Aorta (tissue), 5 donors: ENCODE measurements at regions not wholly inside any gene's neighbourhood (a gene's known extent, or its start where the extent isn't known, plus 50 kb on each side); places are given as distances from the start of the nearest gene placed in this dataset.

Experiments
- ATAC-seq: fragments of 200-7000 bp; cut with Tn5 transposase; one replicate; pipeline ENCODE4 v1.9.1; 2022; ENCODE audit warnings: moderate library complexity; ENCODE audit not compliant: low FRiP score
- DNase-seq, 2 donors: peaks; one replicate each; pipeline ENCODE4 v3.0.0-alpha.2; 2020
- H3K27ac ChIP-seq, 2 donors: one replicate each; pipeline ENCODE4 v1.5.1; 2013; ENCODE audit warnings: low read length in 2 of 2, mild to moderate bottlenecking in 2 of 2, moderate library complexity in 2 of 2, control low read depth in 1 of 2, inconsistent platforms in 1 of 2, low read depth in 1 of 2
- H3K27me3 ChIP-seq, 2 donors: one replicate each; pipeline ENCODE4 v1.6.1; 2013; ENCODE audit warnings: control low read depth in 1 of 2, low read length in 1 of 2, mild to moderate bottlenecking in 1 of 2, moderate library complexity in 1 of 2; ENCODE audit not compliant: insufficient read depth in 2 of 2, control insufficient read depth in 1 of 2
- H3K36me3 ChIP-seq, 2 donors: one replicate each; pipeline ENCODE4 v1.6.1; 2013; ENCODE audit warnings: control low read depth in 1 of 2, low read length in 1 of 2, mild to moderate bottlenecking in 1 of 2; ENCODE audit not compliant: insufficient read depth in 2 of 2, control insufficient read depth in 1 of 2
- H3K4me1 ChIP-seq, 2 donors: one replicate each; pipeline ENCODE4 v1.6.1; 2013; ENCODE audit warnings: low read length in 2 of 2, control low read depth in 1 of 2, mild to moderate bottlenecking in 1 of 2, moderate library complexity in 1 of 2; ENCODE audit not compliant: insufficient read depth in 2 of 2, control insufficient read depth in 1 of 2
- H3K4me3 ChIP-seq, 2 donors: one replicate each; pipeline ENCODE4 v1.5.1; 2013; ENCODE audit warnings: low read length in 2 of 2, control low read depth in 1 of 2, mild to moderate bottlenecking in 1 of 2
- H3K9me3 ChIP-seq: one replicate; pipeline ENCODE4 v1.6.1; 2013; ENCODE audit warnings: mild to moderate bottlenecking, low read length; ENCODE audit not compliant: control insufficient read depth
- WGBS, 2 donors: extraction: QIAGEN DNeasy Blood & Tissue Kit; methylation state at CpG; one replicate each; pipeline ENCODE4 v1.1.7; 2013; 5-methylcytosine and 5-hydroxymethylcytosine counted together
- intact Hi-C, 2 donors: fragments of 100-400 bp; cut with DNase I; formaldehyde crosslinking; loops; one replicate each; pipeline versions ENCODE4 v1.14.2 to v1.15.0; 2022
- donor health status: healthy with polysubstance abuse.
- donor health status: Bipolar disorder and iron deficiency.
- donor health status: DM: no; HTN: no; CAD: no.
- donor health status: DM: no; HTN: no; CAD: no.
- donor health status: DM: yes; HTN: yes; CAD: no.

- Histone ChIP-seq H3K36me3 (no peaks in the 10 kb centered on the region), H3K4me1 (no peaks in the 10 kb centered on the region), H3K9me3 (peaks cover 1% of the 10 kb centered on the region), H3K27ac (no peak overlapping the region), H3K27me3 (no peaks in the 10 kb centered on the region), H3K4me3 (no peak overlapping the region)
- no peak for DNase-seq
- 89 to 93% methylated on average over 1 of the region's 1 CpG for WGBS, 2 donors
- ATAC-seq, result no peak
- intact Hi-C loops, result no loop called here
Observed at GRCh38 chr3:117875887-117876286, 1158.8 kb downstream of the IGSF11 start.

- H3K4me1 ChIP-seq, result no peaks in the 10 kb centered on the region
- H3K4me3 ChIP-seq, result no peak overlapping the region
- H3K27ac ChIP-seq, result no peak overlapping the region
- intact Hi-C loops, result no loop called here
- no peak for DNase-seq
- H3K9me3 ChIP-seq, result peaks cover 1% of the 10 kb centered on the region
- WGBS, 2 donors, result 80% methylated on average over 2 of the region's 2 CpGs
- no peaks in the 10 kb centered on the region for H3K27me3 ChIP-seq
- no peak for ATAC-seq
- no peaks in the 10 kb centered on the region for H3K36me3 ChIP-seq
Observed at GRCh38 chr3:117880638-117881037, 1154.0 kb downstream of the IGSF11 start.

GRCh38 chr3:117881210-117881609, 1153.4 kb downstream of the IGSF11 start:
- Histone ChIP-seq H3K27ac (no peak overlapping the region), H3K36me3 (no peaks in the 10 kb centered on the region), H3K9me3 (peaks cover 1% of the 10 kb centered on the region), H3K27me3 (no peaks in the 10 kb centered on the region), H3K4me3 (no peak overlapping the region), H3K4me1 (no peaks in the 10 kb centered on the region)
- no peak for ATAC-seq
- intact Hi-C loops, result no loop called here
- DNase-seq, result no peak
- WGBS, 2 donors, result 78 to 85% methylated on average over 2 of the region's 2 CpGs

- Histone ChIP-seq H3K27ac (no peak overlapping the region), H3K9me3 (no peaks in the 10 kb centered on the region), H3K27me3 (peaks cover 0 to 2% of the 10 kb centered on the region in 2 donors), H3K4me1 (no peaks in the 10 kb centered on the region), H3K36me3 (no peaks in the 10 kb centered on the region), H3K4me3 (no peak overlapping the region)
- ATAC-seq (no peak), DNase-seq (no peak)
- intact Hi-C loops, result no loop called here
- WGBS, 2 donors, result 3 to 5% methylated on average over 5 of the region's 5 CpGs
Observed at GRCh38 chr3:117885011-117885441, 1149.6 kb downstream of the IGSF11 start.

- no peaks in the 10 kb centered on the region for H3K4me1 ChIP-seq
- H3K27ac ChIP-seq, result no peak overlapping the region
- DNase-seq (no peak), ATAC-seq (no peak)
- intact Hi-C loops, result no loop called here
- H3K4me3 ChIP-seq, result no peak overlapping the region
- peaks cover 0 to 2% of the 10 kb centered on the region in 2 donors for H3K27me3 ChIP-seq
- no peaks in the 10 kb centered on the region for H3K9me3 ChIP-seq
- no peaks in the 10 kb centered on the region for H3K36me3 ChIP-seq
- 58 to 61% methylated on average over 3 of the region's 3 CpGs for WGBS, 2 donors
Observed at GRCh38 chr3:117886147-117886546, 1148.5 kb downstream of the IGSF11 start.

GRCh38 chr3:117887031-117887430, 1147.6 kb downstream of the IGSF11 start:
- ATAC-seq (no peak), DNase-seq (no peak)
- no peaks in the 10 kb centered on the region for H3K36me3 ChIP-seq
- WGBS, 2 donors, result 89 to 91% methylated on average over 3 of the region's 3 CpGs
- peaks cover 0 to 2% of the 10 kb centered on the region in 2 donors for H3K27me3 ChIP-seq
- intact Hi-C loops, result no loop called here
- H3K4me3 ChIP-seq, result no peak overlapping the region
- H3K27ac ChIP-seq, result no peak overlapping the region
- no peaks in the 10 kb centered on the region for H3K9me3 ChIP-seq
- no peaks in the 10 kb centered on the region for H3K4me1 ChIP-seq

- 22 to 32% methylated on average over 4 of the region's 4 CpGs for WGBS, 2 donors
- H3K27ac ChIP-seq, result no peak overlapping the region
- peaks cover 0 to 2% of the 10 kb centered on the region in 2 donors for H3K27me3 ChIP-seq
- no peak for ATAC-seq
- no peaks in the 10 kb centered on the region for H3K9me3 ChIP-seq
- intact Hi-C loops, result no loop called here
- H3K4me1 ChIP-seq, result no peaks in the 10 kb centered on the region
- no peak overlapping the region for H3K4me3 ChIP-seq
- no peak for DNase-seq
- H3K36me3 ChIP-seq, result no peaks in the 10 kb centered on the region
Observed at GRCh38 chr3:117887901-117888300, 1146.7 kb downstream of the IGSF11 start.

- Histone ChIP-seq H3K4me3 (no peak overlapping the region), H3K9me3 (no peaks in the 10 kb centered on the region), H3K36me3 (no peaks in the 10 kb centered on the region), H3K27ac (no peak overlapping the region), H3K4me1 (no peaks in the 10 kb centered on the region), H3K27me3 (peaks cover 0 to 2% of the 10 kb centered on the region in 2 donors)
- DNase-seq (no peak), ATAC-seq (peak; percentile 28)
- 56 to 58% methylated on average over 3 of the region's 3 CpGs for WGBS, 2 donors
- intact Hi-C loops, result no loop called here
Observed at GRCh38 chr3:117892431-117892841, 1142.2 kb downstream of the IGSF11 start.

- Histone ChIP-seq H3K9me3 (no peaks in the 10 kb centered on the region), H3K36me3 (no peaks in the 10 kb centered on the region), H3K27me3 (peaks cover 0 to 2% of the 10 kb centered on the region in 2 donors), H3K4me3 (no peak overlapping the region), H3K27ac (no peak overlapping the region), H3K4me1 (no peaks in the 10 kb centered on the region)
- ATAC-seq (no peak), DNase-seq (no peak)
- intact Hi-C loops, result no loop called here
Observed at GRCh38 chr3:117893001-117893400, 1141.6 kb downstream of the IGSF11 start.
